ENCODE measurements at regions not wholly inside any gene's neighbourhood (a gene's known extent, or its start where the extent isn't known, plus 50 kb on each side); places are given as distances from the start of the nearest gene placed in this dataset.

GRCh38 chr5:1952021-1952420, 69.3 kb upstream of the IRX4 start:
- Histone ChIP-seq H3K4me3 (ENCODE audit: low read depth in 1 of 2, low read length in 2 of 2) (no peak overlapping the region), H3K4me1 (ENCODE audit: insufficient read depth, low read length) (no peaks in the 10 kb centered on the region), H3K27me3 (ENCODE audit: insufficient read depth, low read length, poor library complexity) (no peaks in the 10 kb centered on the region), H3K9me3 (ENCODE audit: insufficient read depth, low read length, severe bottlenecking) (no peaks in the 10 kb centered on the region), H3K27ac (ENCODE audit: low read length) (no peak overlapping the region), H2AFZ (ENCODE audit: low read depth, low read length) (no peak overlapping the region), H3K36me3 (ENCODE audit: insufficient read depth, low read length) (no peaks in the 10 kb centered on the region), H3K79me2 (ENCODE audit: insufficient read depth, low read length) (no peaks in the 10 kb centered on the region), H4K20me1 (ENCODE audit: insufficient read depth, low read length) (0 out of 2 replicates have a peak, but pooled peaks cover 5% of the 10 kb centered on the region), H3K4me2 (ENCODE audit: insufficient read depth, low read length) (no peak overlapping the region), H3K9ac (ENCODE audit: low read depth, low read length) (no peak overlapping the region)
- ATAC-seq (ENCODE audit: insufficient read depth, low read depth) (no peak), DNase-seq (no peak)
- TF ChIP-seq CTCF (IDR thresholded peaks at IDR 0.05; ENCODE audit: borderline replicate concordance, extremely low read depth, low read length, poor library complexity, severe bottlenecking) (no peak), EZH2 (IDR thresholded peaks at IDR 0.05; ENCODE audit: borderline replicate concordance, low read depth, low read length, severe bottlenecking) (no peak)

GRCh38 chr5:1951165-1951816, 68.6 kb upstream of the IRX4 start:
- Histone ChIP-seq H3K9me3 (ENCODE audit: insufficient read depth, low read length, severe bottlenecking) (no peaks in the 10 kb centered on the region), H2AFZ (ENCODE audit: low read depth, low read length) (no peak overlapping the region), H4K20me1 (ENCODE audit: insufficient read depth, low read length) (0 out of 2 replicates have a peak, but pooled peaks cover 5% of the 10 kb centered on the region), H3K9ac (ENCODE audit: low read depth, low read length) (no peak overlapping the region), H3K79me2 (ENCODE audit: insufficient read depth, low read length) (no peaks in the 10 kb centered on the region), H3K27me3 (ENCODE audit: insufficient read depth, low read length, poor library complexity) (peaks cover under 1% of the 10 kb centered on the region), H3K4me2 (ENCODE audit: insufficient read depth, low read length) (no peak overlapping the region), H3K27ac (ENCODE audit: low read length) (no peak overlapping the region), H3K4me1 (ENCODE audit: insufficient read depth, low read length) (no peaks in the 10 kb centered on the region), H3K4me3 (ENCODE audit: low read depth in 1 of 2, low read length in 2 of 2) (no peak overlapping the region), H3K36me3 (ENCODE audit: insufficient read depth, low read length) (no peaks in the 10 kb centered on the region)
- DNase-seq: no peak
- no peak for TF ChIP-seq EZH2 (IDR thresholded peaks at IDR 0.05; ENCODE audit: borderline replicate concordance, low read depth, low read length, severe bottlenecking)
- no peak for TF ChIP-seq CTCF (IDR thresholded peaks at IDR 0.05; ENCODE audit: borderline replicate concordance, extremely low read depth, low read length, poor library complexity, severe bottlenecking)
- no peak for ATAC-seq (ENCODE audit: insufficient read depth, low read depth)

GRCh38 chr5:1950708-1951103, 68.0 kb upstream of the IRX4 start:
- DNase-seq: no peak
- H2AFZ ChIP-seq (ENCODE audit: low read depth, low read length): no peak overlapping the region
- H3K79me2 ChIP-seq (ENCODE audit: insufficient read depth, low read length): no peaks in the 10 kb centered on the region
- no peaks in the 10 kb centered on the region for H3K4me1 ChIP-seq (ENCODE audit: insufficient read depth, low read length)
- TF ChIP-seq CTCF (IDR thresholded peaks at IDR 0.05; ENCODE audit: borderline replicate concordance, extremely low read depth, low read length, poor library complexity, severe bottlenecking): no peak
- no peak for TF ChIP-seq EZH2 (IDR thresholded peaks at IDR 0.05; ENCODE audit: borderline replicate concordance, low read depth, low read length, severe bottlenecking)
- peaks cover 3% of the 10 kb centered on the region for H3K27me3 ChIP-seq (ENCODE audit: insufficient read depth, low read length, poor library complexity)
- ATAC-seq (ENCODE audit: insufficient read depth, low read depth): no peak
- no peak overlapping the region for H3K9ac ChIP-seq (ENCODE audit: low read depth, low read length)
- H4K20me1 ChIP-seq (ENCODE audit: insufficient read depth, low read length): 0 out of 2 replicates have a peak, but pooled peaks cover 5% of the 10 kb centered on the region
- H3K36me3 ChIP-seq (ENCODE audit: insufficient read depth, low read length): no peaks in the 10 kb centered on the region
- H3K4me3 ChIP-seq (ENCODE audit: low read depth in 1 of 2, low read length in 2 of 2): no peak overlapping the region
- no peaks in the 10 kb centered on the region for H3K9me3 ChIP-seq (ENCODE audit: insufficient read depth, low read length, severe bottlenecking)
- H3K4me2 ChIP-seq (ENCODE audit: insufficient read depth, low read length): no peak overlapping the region
- H3K27ac ChIP-seq (ENCODE audit: low read length): no peak overlapping the region

Measured in DND-41 (cell line).